HUES48 (cell line): ENCODE measurements at regions not wholly inside any gene's neighbourhood (a gene's known extent, or its start where the extent isn't known, plus 50 kb on each side); places are given as distances from the start of the nearest gene placed in this dataset.

Experiments used
- H3K27ac ChIP-seq: one replicate; pipeline ENCODE4 v1.7.0; 2013; ENCODE audit warnings: low read depth, low read length, inconsistent platforms
- H3K27me3 ChIP-seq: 2 replicates; pipeline ENCODE4 v1.6.1; 2013; ENCODE audit warnings: mild to moderate bottlenecking, low read length; ENCODE audit not compliant: control insufficient read depth, insufficient read depth
- H3K36me3 ChIP-seq: 2 replicates; pipeline ENCODE4 v1.6.1; 2013; ENCODE audit warnings: low read length; ENCODE audit not compliant: control insufficient read depth, insufficient read depth
- H3K4me1 ChIP-seq: 2 replicates; pipeline ENCODE4 v1.6.1; 2013; ENCODE audit warnings: mild to moderate bottlenecking, low read length; ENCODE audit not compliant: control insufficient read depth, insufficient read depth
- H3K4me3 ChIP-seq: 2 replicates; pipeline ENCODE4 v1.5.1; 2013; ENCODE audit warnings: mild to moderate bottlenecking, low read depth, low read length
- H3K9ac ChIP-seq: 2 replicates; pipeline ENCODE4 v1.6.1; 2013; ENCODE audit warnings: mild to moderate bottlenecking, low read depth, low read length, moderate library complexity
- H3K9me3 ChIP-seq: 2 replicates; pipeline ENCODE4 v1.6.1; 2013; ENCODE audit warnings: low read length; ENCODE audit not compliant: control insufficient read depth, insufficient read depth

DNA sequence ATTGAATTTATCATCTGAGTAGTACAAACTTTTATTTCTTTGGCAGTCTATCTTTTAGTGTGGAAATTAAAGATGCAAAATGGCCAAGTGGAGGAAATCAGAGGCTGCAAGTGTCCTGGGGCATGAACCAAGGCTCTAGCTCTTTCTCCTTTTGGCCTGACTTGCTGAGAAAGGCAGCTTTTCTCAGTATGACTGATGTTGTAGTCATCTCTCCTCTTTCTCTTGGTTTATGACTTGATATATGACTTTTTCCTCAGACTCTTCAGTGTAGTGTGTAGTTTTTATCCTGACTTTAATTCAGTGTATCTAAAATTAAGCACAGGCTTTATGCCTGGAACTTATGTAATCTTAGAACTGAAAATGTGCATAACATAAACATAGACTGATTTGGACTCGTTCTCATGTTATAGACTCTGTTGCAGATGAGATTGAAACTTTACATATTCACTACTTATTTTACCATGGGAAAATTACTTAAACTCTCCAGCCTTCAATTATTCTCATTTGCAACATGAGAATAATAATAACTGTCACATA lies 65.7 kb downstream of the SLITRK5 start:
- Histone ChIP-seq H3K27ac (no peak overlapping the region), H3K36me3 (no peaks in the 10 kb centered on the region), H3K9me3 (no peaks in the 10 kb centered on the region), H3K9ac (no peak overlapping the region), H3K4me3 (no peak overlapping the region), H3K27me3 (peaks cover 18% of the 10 kb centered on the region), H3K4me1 (no peaks in the 10 kb centered on the region)

GRCh38 chr13:87754097-87754496 lies 82.9 kb downstream of the SLITRK5 start:
- Histone ChIP-seq H3K4me3 (no peak overlapping the region), H3K9me3 (no peaks in the 10 kb centered on the region), H3K4me1 (no peaks in the 10 kb centered on the region), H3K9ac (no peak overlapping the region), H3K27ac (no peak overlapping the region), H3K27me3 (no peaks in the 10 kb centered on the region), H3K36me3 (no peaks in the 10 kb centered on the region)

GRCh38 chr13:87769445-87769844 lies 98.3 kb downstream of the SLITRK5 start:
- H3K9me3 ChIP-seq = no peaks in the 10 kb centered on the region
- H3K4me1 ChIP-seq = no peaks in the 10 kb centered on the region
- H3K27me3 ChIP-seq = no peaks in the 10 kb centered on the region
- no peak overlapping the region for H3K27ac ChIP-seq
- no peak overlapping the region for H3K9ac ChIP-seq
- H3K36me3 ChIP-seq = no peaks in the 10 kb centered on the region
- no peak overlapping the region for H3K4me3 ChIP-seq

DNA sequence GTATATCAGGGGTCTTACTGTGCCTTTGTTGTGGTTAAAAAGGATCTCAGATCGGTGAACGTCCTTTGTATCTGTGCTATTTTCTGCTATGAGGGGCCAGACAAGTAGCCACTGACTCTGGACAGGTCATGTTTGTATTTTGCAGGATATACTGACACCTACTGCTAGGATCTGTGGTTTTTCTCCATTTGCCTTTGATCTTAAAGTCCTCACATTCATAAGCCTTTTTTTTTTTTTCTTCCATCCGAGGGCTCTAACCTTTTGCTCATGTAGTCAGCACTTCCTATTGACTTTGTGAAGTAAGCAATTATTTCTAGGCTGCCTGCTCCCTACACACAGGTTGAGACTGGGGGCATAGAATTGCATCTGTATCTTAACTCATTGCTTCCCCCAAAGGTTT lies 106.2 kb downstream of the SLITRK5 start:
- Histone ChIP-seq H3K9ac (no peak overlapping the region), H3K36me3 (no peaks in the 10 kb centered on the region), H3K9me3 (no peaks in the 10 kb centered on the region), H3K4me3 (no peak overlapping the region), H3K27me3 (peaks cover 13% of the 10 kb centered on the region), H3K27ac (no peak overlapping the region), H3K4me1 (peaks cover 4% of the 10 kb centered on the region; the same call in 1 of the 2 replicates)

DNA sequence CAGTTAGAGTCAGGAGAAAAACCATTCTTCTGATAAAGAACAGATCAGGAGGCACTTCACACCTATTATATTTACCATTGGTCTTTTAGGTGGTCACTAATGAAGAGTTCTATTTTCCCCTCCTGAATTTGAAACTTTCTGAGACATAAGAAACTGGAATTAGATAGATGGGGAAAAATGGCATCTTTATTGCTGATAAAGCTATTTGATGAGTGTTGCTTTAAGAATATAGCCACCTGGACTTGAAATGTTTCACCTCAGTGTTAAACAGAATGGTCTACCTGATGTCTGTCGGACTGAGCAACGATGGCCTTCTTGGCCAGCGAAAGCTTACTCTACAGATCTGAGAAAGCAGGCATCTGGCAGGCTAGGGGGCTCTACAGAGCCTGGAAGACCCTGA lies 107.0 kb downstream of the SLITRK5 start:
- Histone ChIP-seq H3K27ac (no peak overlapping the region), H3K4me3 (no peak overlapping the region), H3K9ac (no peak overlapping the region), H3K4me1 (peaks cover 4% of the 10 kb centered on the region; the same call in 1 of the 2 replicates), H3K27me3 (peaks cover 13% of the 10 kb centered on the region), H3K9me3 (no peaks in the 10 kb centered on the region), H3K36me3 (no peaks in the 10 kb centered on the region)

DNA sequence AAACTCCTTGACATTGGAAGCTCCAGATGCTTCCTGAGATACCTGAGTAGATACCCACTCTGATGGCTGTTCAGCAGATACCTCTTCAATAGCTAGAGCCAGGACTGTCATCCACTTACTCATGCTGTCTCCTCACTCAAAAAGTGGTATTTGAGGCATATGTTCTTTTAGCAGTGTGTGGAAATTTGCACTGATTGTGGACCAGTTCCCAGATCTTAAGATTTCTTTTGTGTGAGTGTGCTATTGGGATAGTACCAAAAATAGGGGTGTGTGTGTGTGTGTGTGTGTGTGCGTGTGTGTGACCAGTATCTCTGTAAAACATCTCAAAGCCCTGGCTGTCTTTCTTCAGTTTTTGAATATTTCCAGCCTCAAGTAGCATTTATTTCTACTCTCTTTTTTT lies 108.3 kb downstream of the SLITRK5 start:
- H3K9me3 ChIP-seq = no peaks in the 10 kb centered on the region

DNA sequence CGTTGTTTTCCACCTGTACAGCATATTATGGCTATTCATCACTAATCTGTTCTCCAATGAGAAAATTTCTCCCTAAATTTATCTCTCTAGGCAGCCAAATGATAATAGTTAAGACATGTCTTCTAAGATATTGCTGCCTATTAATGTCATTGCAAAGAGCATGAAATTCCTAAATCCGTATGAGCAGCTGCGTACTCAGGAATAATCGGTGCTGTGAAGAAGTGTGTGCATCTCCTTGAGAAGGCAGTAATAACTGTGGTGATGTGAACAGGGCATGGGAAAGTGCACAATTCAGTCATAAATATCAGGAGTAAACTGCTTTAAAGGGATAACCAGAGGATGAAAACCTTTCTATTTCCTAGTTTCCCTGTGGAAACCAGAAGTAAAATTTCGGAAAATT lies 112.2 kb downstream of the SLITRK5 start:
- Histone ChIP-seq H3K36me3 (no peaks in the 10 kb centered on the region), H3K27me3 (peaks cover 2% of the 10 kb centered on the region), H3K4me1 (no peaks in the 10 kb centered on the region), H3K27ac (no peak overlapping the region), H3K9ac (no peak overlapping the region), H3K4me3 (no peak overlapping the region), H3K9me3 (no peaks in the 10 kb centered on the region)

More for the DNA sequence above, 108.3 kb downstream of the SLITRK5 start:
- H3K4me1 ChIP-seq = peaks cover 4% of the 10 kb centered on the region; the same call in 1 of the 2 replicates
- H3K27me3 ChIP-seq = peaks cover 13% of the 10 kb centered on the region
- no peaks in the 10 kb centered on the region for H3K36me3 ChIP-seq
- no peak overlapping the region for H3K9ac ChIP-seq
- H3K27ac ChIP-seq = no peak overlapping the region
- no peak overlapping the region for H3K4me3 ChIP-seq

GRCh38 chr13:87788363-87788762 lies 117.2 kb downstream of the SLITRK5 start:
- no peak overlapping the region for H3K9ac ChIP-seq
- H3K27ac ChIP-seq = no peak overlapping the region
- no peaks in the 10 kb centered on the region for H3K27me3 ChIP-seq
- H3K4me1 ChIP-seq = no peaks in the 10 kb centered on the region
- H3K36me3 ChIP-seq = no peaks in the 10 kb centered on the region
- no peak overlapping the region for H3K4me3 ChIP-seq
- no peaks in the 10 kb centered on the region for H3K9me3 ChIP-seq

DNA sequence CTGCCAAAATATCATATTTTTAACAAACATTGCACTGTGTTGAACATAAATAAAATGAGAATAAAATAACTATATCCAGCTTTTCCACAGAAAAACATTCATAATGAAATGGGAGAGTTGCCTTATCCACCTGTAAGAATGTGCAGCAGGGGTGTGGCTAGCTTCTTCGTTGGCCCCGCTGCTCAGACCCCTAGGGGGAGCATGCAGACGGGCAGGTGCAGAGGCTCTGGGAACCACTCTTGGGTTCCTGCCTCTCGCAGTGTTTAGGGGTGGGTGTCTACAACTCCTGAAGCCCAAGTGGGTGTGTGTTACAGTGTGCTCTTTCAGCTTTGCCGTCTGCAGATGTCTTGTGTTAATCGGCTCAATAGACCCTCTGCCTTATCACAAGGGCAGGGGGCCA lies 121.7 kb downstream of the SLITRK5 start:
- Histone ChIP-seq H3K4me3 (no peak overlapping the region), H3K27me3 (no peaks in the 10 kb centered on the region), H3K9ac (no peak overlapping the region), H3K27ac (no peak overlapping the region), H3K9me3 (no peaks in the 10 kb centered on the region), H3K36me3 (no peaks in the 10 kb centered on the region), H3K4me1 (no peaks in the 10 kb centered on the region)

DNA sequence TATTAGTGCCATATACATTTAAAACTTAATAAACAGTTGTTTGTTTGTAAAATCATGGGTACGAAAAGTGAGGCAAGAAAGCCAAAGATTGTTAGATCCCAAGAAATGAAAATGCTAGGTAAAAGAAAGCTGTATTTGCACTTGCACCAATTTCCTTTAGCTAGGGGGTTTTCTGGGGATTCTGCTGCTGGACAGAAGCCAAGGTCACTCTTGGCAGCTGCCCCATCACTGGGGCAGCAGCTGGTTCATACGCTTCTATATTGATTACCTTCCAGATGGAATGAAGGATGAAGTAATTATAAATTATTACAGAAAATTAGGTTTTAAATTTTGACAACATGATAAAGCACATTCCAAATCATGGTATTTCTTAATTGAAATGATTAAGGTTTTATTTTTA lies 127.4 kb downstream of the SLITRK5 start:
- no peak overlapping the region for H3K27ac ChIP-seq
- H3K4me1 ChIP-seq = no peaks in the 10 kb centered on the region
- H3K36me3 ChIP-seq = no peaks in the 10 kb centered on the region
- H3K9me3 ChIP-seq = no peaks in the 10 kb centered on the region
- H3K4me3 ChIP-seq = no peak overlapping the region
- H3K9ac ChIP-seq = no peak overlapping the region
- H3K27me3 ChIP-seq = no peaks in the 10 kb centered on the region

GRCh38 chr13:87810391-87810801 lies 139.2 kb downstream of the SLITRK5 start:
- Histone ChIP-seq H3K4me3 (peak overlapping the region; percentile 57), H3K27ac (no peak overlapping the region), H3K4me1 (no peaks in the 10 kb centered on the region; the same call in 1 of the 2 replicates), H3K27me3 (peaks cover 6% of the 10 kb centered on the region; the same call in 1 of the 2 replicates), H3K9me3 (no peaks in the 10 kb centered on the region), H3K36me3 (no peaks in the 10 kb centered on the region), H3K9ac (0 out of 2 replicates have a peak overlapping the region, but pooled peaks have one; percentile 10)
